Skin epidermis (tissue), 12 donors: ENCODE measurements at regions not wholly inside any gene's neighbourhood (a gene's known extent, or its start where the extent isn't known, plus 50 kb on each side); places are given as distances from the start of the nearest gene placed in this dataset.

ENCODE experiments used
- H3K27ac ChIP-seq, 21 experiments: fragments of 200-600 bp; sonication (generic) in 11 of 21; one replicate each; pipeline ENCODE4 v1.5.0; 2020; ENCODE audit warnings: mild to moderate bottlenecking in 3 of 21, inconsistent platforms in 2 of 21, moderate library complexity in 2 of 21
- H3K4me3 ChIP-seq, 7 experiments: fragments of 200-600 bp; sonication (generic) in 2 of 7; one replicate each; pipeline ENCODE4 v1.5.0; 2020; ENCODE audit warnings: inconsistent platforms in 2 of 7, mild to moderate bottlenecking in 2 of 7, moderate library complexity in 1 of 7

- H3K27ac ChIP-seq: no peak overlapping the region
- no peak overlapping the region for H3K4me3 ChIP-seq
Observed at GRCh38 chr5:105565531-105565930, 2002.9 kb upstream of the NUDT12 start.

- Histone ChIP-seq H3K27ac (no peak overlapping the region), H3K4me3 (no peak overlapping the region)
Observed at GRCh38 chr5:105563842-105564241, 2001.3 kb upstream of the NUDT12 start.

GRCh38 chr5:105554568-105555169 lies 1992.1 kb upstream of the NUDT12 start:
- Histone ChIP-seq H3K4me3 (no peak overlapping the region), H3K27ac (no peak overlapping the region)

- Histone ChIP-seq H3K27ac (no peak overlapping the region), H3K4me3 (no peak overlapping the region)
Observed at GRCh38 chr5:105544300-105544699, 1981.7 kb upstream of the NUDT12 start.

- Histone ChIP-seq H3K4me3 (no peak overlapping the region), H3K27ac (no peak overlapping the region)
Observed at GRCh38 chr5:105536675-105537074, 1974.1 kb upstream of the NUDT12 start.

- no peak overlapping the region for H3K4me3 ChIP-seq
- no peak overlapping the region for H3K27ac ChIP-seq
Observed at GRCh38 chr5:105530716-105531261, 1968.2 kb upstream of the NUDT12 start.

GRCh38 chr5:105529851-105530250 lies 1967.3 kb upstream of the NUDT12 start:
- H3K27ac ChIP-seq: no peak overlapping the region
- H3K4me3 ChIP-seq: no peak overlapping the region

- no peak overlapping the region for H3K27ac ChIP-seq
- no peak overlapping the region for H3K4me3 ChIP-seq
Observed at GRCh38 chr5:105508519-105508918, 1945.9 kb upstream of the NUDT12 start.

GRCh38 chr5:105506692-105507277 lies 1944.2 kb upstream of the NUDT12 start:
- Histone ChIP-seq H3K4me3 (no peak overlapping the region), H3K27ac (no peak overlapping the region)

GRCh38 chr5:105503950-105504349 lies 1941.4 kb upstream of the NUDT12 start:
- H3K4me3 ChIP-seq: no peak overlapping the region
- H3K27ac ChIP-seq: no peak overlapping the region

GRCh38 chr5:105501315-105501714 lies 1938.7 kb upstream of the NUDT12 start:
- Histone ChIP-seq H3K27ac (no peak overlapping the region), H3K4me3 (no peak overlapping the region)

GRCh38 chr5:105475401-105475800 lies 1912.8 kb upstream of the NUDT12 start:
- H3K4me3 ChIP-seq: no peak overlapping the region
- H3K27ac ChIP-seq: no peak overlapping the region

GRCh38 chr5:105462377-105462776 lies 1899.8 kb upstream of the NUDT12 start:
- H3K27ac ChIP-seq: no peak overlapping the region
- H3K4me3 ChIP-seq: no peak overlapping the region

- Histone ChIP-seq H3K4me3 (no peak overlapping the region), H3K27ac (no peak overlapping the region)
Observed at GRCh38 chr5:105460721-105461120, 1898.1 kb upstream of the NUDT12 start.

- Histone ChIP-seq H3K27ac (no peak overlapping the region), H3K4me3 (no peak overlapping the region)
Observed at GRCh38 chr5:105453216-105453807, 1890.7 kb upstream of the NUDT12 start.

GRCh38 chr5:105448271-105448670 lies 1885.7 kb upstream of the NUDT12 start:
- Histone ChIP-seq H3K4me3 (no peak overlapping the region), H3K27ac (no peak overlapping the region)

GRCh38 chr5:105430516-105430915 lies 1867.9 kb upstream of the NUDT12 start:
- Histone ChIP-seq H3K27ac (no peak overlapping the region), H3K4me3 (no peak overlapping the region)

GRCh38 chr5:105428451-105429380 lies 1866.1 kb upstream of the NUDT12 start:
- H3K4me3 ChIP-seq: no peak overlapping the region
- H3K27ac ChIP-seq: no peak overlapping the region

- no peak overlapping the region for H3K4me3 ChIP-seq
- H3K27ac ChIP-seq: no peak overlapping the region
Observed at GRCh38 chr5:105414067-105414466, 1851.5 kb upstream of the NUDT12 start.

- no peak overlapping the region for H3K27ac ChIP-seq
- no peak overlapping the region for H3K4me3 ChIP-seq
Observed at GRCh38 chr5:105413406-105413990, 1850.9 kb upstream of the NUDT12 start.
